Dedifferentiated amniotic fluid mesenchymal stem cell (primary cell): ENCODE measurements at regions not wholly inside any gene's neighbourhood (a gene's known extent, or its start where the extent isn't known, plus 50 kb on each side); places are given as distances from the start of the nearest gene placed in this dataset.
"Not testable (repeated sequence)": the region's sequence is repeated elsewhere in the genome, so short reads cannot be mapped to it uniquely, and the experiment has no call there.

Experiments used
- DNase-seq: peaks from one replicate; pipeline ENCODE4 v3.0.0-alpha.2; 2016; ENCODE audit errors: extremely low spot score

DNA sequence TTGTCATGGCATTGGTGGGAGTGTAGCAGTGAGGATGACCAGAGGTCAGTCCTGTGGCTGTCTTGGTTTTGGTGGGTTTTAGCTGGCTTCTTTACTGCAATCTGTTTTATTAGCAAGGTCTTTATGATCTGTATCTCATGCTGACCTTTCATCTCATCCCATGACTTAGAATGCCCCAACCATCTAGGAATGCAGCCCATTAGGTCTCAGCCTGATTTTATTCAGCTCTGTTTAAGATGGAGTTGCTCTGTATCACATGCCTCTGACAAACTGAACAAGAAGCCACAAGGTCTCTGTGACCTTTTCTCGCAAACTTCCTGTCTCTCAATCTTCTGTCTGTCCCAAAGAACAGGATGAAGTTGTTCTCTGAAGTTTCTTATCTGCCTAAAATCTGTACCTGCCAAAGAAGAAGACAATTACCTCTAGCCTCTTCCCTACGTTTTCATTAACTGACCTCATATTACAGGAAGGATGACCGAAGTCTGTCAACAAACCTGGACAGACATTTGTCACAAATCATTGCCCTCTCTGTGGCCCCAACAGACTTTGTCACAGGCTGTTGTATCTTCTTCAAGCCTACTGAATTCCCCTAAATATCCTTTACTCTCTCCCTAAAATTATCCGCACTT is 284.2 kb upstream of the SEMA6A start:
- no peak for DNase-seq

DNA sequence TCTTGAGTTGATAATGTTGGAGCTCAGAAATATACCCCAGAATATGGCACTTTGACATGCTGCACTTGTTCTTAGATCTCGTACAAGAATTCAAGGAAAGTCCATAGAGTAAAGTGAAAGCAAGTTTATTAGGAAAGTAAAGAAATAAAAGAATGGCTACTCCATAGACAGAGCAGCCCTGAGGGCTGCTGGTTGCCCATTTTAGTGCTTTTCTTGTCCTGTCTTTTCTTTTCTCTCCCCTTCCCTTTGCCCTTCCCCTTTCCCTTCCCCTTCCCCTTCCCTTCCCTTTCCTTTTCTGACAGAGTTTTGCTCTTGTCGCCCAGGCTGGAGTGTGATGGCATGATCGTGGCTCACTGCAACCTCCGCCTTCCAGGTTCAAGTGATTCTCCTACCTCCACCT is 283.4 kb upstream of the SEMA6A start:
- DNase-seq: not testable (repeated sequence)

DNA sequence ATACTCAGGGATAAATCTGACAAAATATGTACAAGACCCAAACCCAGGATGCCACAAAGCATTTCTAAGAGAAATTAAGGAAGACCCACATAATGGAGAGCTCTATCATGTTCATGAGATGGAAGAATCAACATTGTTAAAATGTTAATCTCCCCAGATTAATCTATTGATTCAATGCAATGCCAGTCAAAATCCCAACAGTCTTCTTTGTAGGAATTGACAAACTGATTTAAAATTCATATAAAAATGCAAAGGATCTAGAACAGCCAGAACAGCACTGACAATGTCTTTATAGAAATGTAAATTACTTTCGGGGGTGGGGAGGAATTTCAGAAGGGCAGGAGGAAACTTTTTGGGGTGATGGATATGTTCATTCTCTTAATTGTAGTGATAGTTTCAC is 281.6 kb upstream of the SEMA6A start:
- no peak for DNase-seq

DNA sequence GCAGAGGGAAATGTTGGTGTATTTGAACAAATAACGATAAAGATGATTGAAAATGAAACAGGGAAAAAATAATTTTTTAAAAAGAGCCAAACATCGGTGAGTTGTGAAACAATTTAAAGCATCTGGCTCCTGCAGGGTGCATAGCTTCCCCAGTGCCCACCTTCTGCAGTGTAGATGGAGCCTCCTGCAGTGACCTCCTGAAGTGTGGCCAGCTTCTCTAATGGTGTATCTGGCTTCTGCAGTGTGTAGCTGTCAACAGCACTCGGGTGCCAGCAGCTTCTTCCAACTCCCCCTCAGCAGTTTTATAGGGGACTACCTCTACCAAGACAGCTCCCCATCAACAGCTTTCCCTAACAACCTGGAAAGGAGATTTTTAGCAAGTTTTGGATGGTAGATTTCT is 279.4 kb upstream of the SEMA6A start:
- DNase-seq: no peak

DNA sequence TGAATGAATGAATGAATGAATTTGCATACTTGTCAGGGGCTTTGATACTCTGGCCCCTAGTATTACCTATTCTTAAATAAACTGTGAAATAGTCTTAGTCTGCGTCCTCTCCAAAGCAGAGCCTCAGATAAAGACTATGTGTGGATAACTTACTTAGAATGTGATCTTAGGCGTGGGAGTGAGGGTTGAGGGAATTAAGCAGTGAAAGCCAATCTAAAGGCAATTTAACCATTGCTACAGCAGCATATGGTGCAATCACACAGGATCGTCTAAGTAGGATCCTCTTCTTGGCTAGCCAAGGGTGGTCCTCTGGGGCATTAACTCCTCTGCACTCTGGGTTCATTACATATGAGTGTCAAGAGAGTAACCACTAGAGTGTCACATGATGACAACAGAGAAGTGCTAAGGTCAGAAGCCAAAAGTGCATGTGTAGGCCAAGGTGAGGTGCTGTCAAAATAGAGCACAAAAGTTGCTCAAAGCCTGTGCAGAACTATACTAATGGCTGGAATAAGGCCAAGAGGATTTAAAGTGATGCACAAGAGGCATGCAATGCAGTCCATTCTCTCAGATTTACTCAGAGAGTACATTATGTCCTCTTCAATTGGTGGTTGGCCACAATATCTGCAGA is 274.4 kb upstream of the SEMA6A start:
- no peak for DNase-seq

DNA sequence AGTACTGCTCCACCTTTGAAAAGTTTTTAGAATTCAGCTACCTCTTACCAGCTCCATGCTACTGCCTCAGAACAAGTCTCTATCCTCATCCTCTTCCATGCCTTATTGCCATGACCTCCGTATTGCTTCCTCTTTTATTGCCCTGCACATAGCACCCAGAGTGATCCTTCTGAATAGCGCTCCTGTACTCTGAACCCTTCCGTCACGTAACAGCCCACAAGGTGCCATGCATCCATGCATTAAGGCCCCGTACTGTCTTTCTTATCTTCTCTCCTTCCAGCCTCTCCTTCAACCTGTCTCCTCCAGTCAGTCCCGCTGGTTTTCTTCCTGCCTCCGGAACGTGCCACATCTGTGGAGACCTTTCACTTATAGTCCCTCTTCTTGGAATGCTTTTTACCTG is 273.3 kb upstream of the SEMA6A start:
- no peak for DNase-seq

DNA sequence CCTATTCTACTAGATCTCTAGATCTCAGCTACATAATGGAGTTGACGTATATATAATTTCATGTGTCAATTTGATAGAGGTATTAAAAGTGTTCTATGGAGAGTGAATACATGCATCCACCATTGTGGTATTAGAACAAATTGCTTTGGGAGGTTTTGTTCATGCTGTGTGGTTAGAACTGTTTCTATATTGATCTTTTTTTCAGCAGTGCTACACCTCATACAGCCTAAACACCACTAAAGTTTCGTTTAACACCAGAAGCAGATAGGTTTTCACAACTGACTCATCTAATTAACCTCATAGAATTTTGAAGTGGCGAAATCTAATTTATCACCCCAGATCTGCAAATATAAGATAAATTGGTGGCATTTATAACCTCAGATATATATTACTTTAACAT is 269.4 kb upstream of the SEMA6A start:
- no peak for DNase-seq

DNA sequence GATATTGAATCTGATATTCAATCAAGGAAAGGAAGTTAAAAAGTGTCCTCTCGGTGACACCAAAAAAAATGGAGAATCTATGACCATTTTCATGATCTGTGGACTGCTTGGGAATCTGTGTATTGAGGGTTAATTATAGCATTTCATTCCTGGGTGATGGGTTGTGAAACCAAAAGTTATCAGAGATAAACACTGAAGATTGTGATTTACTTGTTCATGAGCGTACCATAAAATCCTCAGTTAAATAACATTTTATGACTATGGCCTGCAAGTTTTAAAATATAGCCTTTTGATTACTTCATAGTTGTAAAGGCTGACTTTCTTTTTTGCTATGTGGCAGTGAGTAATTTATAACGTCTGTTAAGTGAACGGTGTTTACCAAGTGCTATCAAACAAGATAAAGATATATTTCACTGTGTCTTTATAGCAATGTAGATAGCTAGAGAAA is 267.9 kb upstream of the SEMA6A start:
- no peak for DNase-seq

DNA sequence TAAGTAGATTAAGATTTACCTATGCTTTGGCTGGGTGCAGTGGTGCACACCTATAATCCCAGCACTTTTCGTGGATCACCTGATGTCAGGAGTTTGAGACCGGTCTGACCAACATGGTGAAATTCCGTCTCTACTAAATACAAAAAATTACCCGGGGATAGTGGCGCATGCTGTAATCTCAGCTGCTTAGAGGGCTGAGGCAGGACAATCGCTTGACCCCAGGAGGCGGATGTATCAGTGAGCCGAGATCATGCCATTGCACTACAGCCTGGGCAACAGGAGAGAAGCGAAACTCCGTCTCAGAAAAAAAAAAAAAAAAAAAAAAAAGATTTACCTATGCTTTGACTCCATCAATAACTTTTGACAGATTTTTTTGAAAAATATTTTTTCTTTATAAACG is 267.1 kb upstream of the SEMA6A start:
- DNase-seq: no peak

DNA sequence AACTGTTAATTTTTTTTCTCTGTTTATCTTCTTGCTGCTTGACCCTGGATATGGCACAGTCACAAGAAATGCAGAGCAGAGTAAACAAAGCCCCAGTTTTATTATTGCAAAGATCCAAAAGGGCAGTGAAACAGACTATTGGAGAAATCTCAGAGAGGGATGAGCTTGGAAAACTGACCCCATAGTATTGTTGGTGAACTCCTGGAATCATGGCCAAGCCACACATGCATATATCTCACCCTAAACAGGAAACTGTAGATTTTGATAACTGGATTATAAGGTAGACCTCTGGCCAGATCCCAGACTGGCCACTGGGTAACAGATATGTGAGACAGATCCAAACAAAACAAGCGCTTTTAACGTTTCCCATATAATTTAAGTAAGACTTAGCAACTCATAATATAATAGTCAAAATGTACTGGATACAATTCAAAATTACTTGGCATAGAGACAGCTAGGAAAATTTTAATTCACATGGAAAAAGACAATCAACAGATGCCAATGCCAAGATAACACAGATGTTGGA is 263.5 kb upstream of the SEMA6A start:
- no peak for DNase-seq

DNA sequence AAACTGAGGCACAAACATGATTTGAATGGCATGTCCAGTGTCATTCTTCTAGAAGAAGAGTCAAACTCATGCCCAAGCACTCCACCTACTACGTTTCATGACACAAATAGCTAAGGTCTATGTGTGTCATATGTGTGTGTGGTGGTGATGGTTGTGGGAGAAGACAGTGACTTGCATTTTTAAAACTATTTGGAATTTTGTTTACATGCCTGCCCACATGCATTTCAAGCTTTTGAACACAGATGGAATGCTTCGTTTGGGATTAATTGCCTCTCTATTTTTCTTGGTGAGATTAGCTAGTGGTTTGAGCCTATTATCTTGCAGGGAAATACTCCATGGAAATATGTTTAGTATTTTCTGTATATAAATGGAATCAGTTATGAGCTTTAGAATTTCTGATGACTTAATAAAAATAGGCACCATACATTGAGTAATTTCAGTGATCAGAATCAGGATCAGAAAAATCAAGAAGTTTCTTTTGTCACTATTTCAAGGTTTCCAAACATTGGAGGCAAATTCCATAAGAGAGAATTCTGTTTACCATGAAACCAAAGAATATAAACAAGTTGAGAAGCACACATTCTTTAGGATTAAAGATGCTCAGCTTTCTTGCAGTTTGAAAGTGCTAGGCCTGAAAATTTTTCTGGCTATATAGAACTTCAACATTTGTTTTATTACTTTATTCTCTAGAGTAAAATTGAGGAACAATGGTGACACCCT is 260.3 kb upstream of the SEMA6A start:
- DNase-seq: no peak

DNA sequence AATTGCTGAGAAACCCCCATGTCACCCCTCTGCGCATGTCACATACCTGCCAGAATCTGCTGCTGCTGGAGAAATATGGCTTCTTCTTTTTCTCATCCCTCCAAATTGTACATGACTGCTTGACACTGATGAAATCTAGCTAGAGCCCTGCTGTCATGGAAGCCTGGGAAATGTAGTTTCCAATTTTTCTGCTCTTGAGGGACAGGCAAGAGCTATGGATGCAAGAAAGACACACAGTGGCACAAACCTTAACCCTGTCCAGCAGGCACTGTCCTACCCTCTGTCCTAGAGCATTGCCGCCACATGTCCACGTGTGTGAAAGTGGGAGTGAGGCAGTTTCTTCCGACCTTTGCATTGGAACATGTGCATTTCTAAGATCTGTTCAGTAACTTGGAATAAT is 255.5 kb upstream of the SEMA6A start:
- DNase-seq: no peak

DNA sequence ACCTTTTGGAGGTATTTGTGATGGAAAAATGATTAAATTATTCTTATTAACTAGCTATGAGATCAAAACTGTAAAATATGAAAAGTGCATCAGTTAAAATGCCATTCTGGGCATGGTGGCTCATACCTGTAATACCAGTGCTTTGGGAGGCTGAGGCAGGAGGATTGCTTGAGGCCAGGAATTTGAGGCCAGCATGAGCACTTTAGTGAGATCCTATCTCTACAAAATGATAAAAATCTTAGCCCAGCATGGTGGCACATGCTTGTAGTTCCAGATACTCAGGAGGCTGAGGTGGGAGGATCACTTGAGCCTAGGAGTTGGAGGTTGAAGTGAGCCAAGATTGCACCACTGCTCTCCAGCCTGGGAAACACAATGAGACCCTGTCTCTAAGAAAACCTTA is 252.5 kb upstream of the SEMA6A start:
- no peak for DNase-seq

DNA sequence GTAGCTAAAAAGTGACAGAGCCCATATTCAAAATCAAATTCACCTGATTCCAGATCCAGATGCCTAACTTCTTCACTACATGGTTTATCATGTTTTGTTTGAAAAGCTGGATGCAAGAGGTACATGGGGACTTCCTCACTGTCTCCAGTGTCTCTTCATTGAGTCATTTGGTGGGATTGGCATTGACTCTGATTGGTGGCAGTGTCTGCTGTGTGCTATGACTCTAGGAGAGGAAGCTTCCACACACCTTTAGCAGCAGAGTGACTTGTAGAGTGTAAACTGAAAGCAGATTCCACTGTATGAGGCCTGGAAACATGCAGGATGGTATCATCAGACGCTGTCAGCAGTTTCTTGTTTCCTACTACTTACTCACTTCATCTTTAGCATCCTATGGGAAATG is 250.9 kb upstream of the SEMA6A start:
- DNase-seq: no peak

DNA sequence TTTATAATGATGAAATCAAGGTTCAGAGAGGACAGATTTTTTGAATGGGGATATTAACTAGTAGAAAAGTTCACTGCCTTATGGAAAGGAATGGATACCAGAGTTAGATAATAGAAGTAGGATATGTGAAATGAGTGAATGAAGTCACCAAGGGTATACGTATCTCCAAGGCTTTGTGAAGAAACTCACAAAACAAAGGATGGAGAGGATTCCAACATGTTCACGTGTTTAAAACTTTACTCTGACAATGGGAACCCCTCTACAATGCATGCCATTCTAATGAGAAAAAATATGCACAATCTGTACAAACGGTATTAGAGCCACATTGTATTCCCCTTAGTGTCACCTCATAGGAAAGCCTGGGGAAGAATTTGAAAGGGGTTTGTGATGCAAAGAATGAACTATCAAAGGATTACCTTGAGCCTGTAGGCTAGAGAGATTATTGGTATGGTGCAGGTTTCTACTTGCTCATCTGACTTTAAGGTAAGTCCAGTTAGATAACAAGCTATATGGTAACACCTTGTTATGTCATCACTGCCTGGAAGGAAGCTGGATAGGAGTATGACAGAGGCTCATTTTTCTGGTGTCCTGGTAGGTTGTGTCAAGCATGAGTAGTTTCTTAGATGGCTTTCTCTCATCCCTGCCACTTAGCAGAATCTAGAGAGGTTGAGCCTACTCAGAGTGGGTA is 250.3 kb upstream of the SEMA6A start:
- no peak for DNase-seq

DNA sequence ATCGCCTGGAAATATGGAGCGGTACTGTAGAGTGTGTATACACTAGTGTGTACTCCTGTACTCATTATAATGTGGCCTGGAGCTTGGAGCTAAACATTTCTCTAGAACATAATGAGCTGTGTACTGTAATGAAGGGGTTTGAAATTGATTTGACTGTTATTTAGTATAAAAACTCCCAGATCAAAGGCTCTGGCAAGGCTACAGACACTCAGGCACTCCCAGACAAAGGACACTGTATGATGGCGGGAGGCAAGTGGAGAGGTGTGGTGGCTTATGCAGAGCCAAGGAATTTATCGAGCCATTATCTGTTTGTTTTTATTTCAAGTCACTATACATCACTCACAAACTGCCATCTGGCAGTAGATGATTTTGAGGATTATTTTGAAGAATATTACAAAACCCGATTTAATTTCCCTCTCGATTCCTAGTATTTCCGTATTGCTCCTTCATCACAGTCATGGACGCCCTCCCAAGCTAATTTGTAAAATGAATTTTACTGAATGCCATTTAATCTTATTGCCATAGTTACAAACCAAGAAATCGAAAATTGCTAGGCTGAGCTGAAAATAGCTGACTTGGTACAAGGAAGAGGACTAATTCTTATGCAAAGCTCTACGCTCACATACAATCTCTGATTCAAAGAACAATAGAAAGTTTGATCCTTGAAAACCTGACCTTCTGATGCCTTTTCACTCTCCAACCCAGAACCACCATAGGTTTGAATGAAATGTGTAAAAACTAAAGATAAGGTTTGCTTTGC is 240.2 kb upstream of the SEMA6A start:
- DNase-seq: no peak

DNA sequence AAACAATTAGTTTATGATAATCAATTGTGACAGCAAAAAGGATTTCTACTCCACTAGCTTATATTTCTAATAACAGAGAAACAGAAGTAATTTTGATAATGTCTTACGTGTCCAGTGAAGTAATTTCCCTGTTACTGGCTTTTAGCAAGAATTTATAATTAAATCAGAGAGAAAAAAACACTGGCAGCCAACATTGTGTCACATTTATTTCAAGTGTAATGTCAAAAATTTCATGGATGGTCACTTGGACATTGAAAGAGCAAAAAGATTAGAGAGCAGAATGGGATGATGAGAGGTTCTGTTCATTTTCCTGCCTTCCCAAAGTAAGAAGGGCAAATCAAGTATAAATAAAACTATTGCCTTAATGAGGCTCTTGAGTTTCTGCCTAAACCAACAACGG is 239.3 kb upstream of the SEMA6A start:
- no peak for DNase-seq

DNA sequence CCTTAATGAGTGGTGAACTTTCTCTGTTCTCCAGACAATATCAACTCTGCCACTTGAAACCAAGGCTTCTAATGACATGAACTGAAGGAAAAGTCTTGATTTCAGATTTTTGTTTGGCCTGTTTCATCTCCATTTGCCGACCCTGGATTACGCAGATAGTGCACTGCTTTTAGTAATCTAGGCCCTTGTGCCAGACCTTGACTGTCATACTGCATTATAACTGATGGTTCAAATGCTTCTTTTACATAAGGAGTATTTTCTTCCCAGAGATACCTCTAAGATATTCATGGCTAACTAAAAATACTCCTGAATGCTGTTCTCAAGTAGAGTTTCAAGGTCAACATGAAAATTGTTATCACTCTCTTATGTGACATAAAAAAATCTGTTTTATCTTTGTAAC is 238.7 kb upstream of the SEMA6A start:
- DNase-seq: no peak

DNA sequence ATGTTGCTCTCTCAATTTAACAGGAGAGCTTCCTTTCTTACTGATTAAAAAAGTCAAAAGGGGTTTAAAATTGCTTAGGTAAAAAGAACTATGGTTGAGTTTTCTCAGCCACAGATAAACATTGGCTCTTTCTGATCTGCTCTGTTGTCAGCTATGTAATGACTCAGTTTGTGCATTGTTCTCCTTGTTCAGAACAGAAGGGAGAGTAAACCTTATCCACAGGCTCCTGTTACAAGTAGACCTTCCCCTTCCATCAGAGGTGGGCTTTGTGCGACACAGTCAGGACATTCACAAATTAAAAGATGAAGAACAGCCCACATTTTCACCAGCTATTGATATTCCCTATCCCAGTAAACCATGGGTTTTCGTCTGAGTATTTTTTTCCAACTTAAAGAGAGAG is 236.3 kb upstream of the SEMA6A start:
- DNase-seq: no peak

DNA sequence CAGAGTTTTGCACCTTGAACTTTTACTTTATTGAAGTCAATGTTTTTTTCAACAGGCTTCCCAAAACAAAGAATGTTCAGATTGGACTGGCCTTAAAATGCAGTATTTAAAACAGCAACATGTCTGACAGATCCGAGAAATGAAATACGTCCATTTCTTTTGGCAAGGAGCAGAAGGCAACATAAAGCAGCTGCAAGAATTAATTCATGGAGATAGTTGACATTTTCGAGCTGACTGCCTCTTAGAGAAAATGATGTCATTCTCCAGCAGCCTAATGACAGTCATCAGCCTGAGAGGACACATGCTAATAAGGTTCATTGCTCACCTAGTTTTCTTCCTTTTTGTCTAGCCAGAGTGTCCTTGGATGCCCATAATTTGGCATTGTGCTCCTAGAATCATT is 232.2 kb upstream of the SEMA6A start:
- DNase-seq: no peak

DNA sequence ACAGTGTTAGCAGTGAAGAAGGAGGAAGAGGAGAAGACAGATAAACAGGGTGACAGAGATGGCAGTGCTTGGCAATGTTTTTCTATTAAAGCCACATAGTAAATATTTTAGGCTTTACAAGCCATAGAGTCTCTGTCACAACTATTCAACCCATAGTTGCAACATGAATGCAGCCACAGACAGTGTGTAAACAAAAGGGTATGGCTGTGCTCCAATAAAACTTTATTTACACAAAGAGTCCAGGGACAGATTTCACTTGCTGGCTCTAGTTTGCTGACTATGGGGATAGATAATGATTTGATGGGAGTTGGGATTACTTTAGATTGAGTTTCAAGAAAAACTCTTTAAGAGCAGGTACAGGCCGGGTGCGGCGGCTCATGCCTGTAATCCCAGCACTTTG is 224.8 kb upstream of the SEMA6A start:
- DNase-seq: no peak

DNA sequence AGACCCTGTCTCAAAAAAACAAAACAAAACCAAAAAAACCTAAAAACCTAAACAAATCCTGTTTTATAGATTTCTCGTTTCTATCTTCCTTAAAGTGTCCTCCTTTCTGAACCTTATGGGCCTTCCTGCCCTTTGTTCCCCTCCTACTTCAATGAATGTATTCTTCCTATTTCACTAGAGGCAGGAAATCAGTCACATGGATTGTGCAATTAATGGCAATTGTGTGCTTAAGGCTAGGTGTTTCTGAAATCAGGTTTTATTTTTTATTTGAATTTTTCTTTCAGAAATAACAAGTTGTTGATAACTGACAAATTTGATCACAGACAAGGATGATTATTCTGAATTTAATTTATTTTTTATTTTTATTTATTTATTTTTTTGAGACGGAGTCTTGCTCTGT is 220.6 kb upstream of the SEMA6A start:
- DNase-seq: no peak
